ENCODE measurements at regions not wholly inside any gene's neighbourhood (a gene's known extent, or its start where the extent isn't known, plus 50 kb on each side); places are given as distances from the start of the nearest gene placed in this dataset.

- DNase-seq: no peak
These were observed 61.7 kb upstream of the PPP2R2B start for GRCh38 chr5:146940295-146940694.

GRCh38 chr5:146944019-146944418, 65.5 kb upstream of the PPP2R2B start:
- no peak for DNase-seq

- no peak for DNase-seq
These were observed 66.4 kb upstream of the PPP2R2B start for GRCh38 chr5:146944764-146945616.

DNA sequence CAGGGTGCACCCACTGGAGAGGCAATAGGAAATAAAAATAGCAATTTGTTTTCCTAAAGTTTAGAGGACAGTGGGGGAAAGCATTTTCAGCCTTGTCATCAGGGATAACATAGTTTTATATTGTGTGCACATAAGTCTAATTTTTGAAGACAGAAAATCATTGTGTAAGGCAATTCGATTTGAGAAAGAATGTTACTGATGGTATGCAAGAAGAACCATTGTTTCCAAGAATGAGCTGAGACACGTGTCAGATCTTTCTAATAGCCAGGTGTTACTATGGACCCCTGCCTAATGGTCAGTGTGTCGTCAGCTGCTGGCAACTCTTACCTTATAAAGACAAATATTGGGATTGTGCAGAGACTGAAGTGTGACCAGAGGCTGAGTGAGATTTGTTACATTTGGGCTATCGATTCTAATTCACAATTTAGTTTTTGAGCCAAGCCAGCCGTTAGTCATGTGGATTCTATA, 67.1 kb upstream of the PPP2R2B start:
- no peak for DNase-seq

- no peak for DNase-seq
These were observed 68.8 kb upstream of the PPP2R2B start for GRCh38 chr5:146947181-146947941.

DNA sequence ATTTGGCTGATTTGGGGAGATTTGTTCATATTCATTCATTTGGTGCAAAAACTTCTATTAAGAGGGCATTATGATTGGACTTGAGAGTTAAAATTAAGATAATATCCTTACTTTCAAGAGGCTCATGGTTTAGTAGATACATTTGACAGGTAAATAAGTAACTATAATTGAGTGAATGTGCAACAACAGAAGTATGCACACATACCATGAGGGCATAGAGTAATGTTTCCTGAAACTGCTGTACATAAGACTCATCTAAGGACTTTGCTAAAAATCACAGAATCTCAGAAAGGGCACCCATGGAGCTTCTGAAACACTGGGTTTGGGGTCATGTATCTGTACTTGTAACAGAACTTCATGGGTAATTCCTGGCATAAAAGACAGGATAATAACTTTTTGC, 70.1 kb upstream of the PPP2R2B start:
- no peak for DNase-seq

- no peak for DNase-seq
These were observed 73.6 kb upstream of the PPP2R2B start for GRCh38 chr5:146952168-146952567.

- no peak for DNase-seq
These were observed 77.7 kb upstream of the PPP2R2B start for GRCh38 chr5:146956217-146956616.

DNA sequence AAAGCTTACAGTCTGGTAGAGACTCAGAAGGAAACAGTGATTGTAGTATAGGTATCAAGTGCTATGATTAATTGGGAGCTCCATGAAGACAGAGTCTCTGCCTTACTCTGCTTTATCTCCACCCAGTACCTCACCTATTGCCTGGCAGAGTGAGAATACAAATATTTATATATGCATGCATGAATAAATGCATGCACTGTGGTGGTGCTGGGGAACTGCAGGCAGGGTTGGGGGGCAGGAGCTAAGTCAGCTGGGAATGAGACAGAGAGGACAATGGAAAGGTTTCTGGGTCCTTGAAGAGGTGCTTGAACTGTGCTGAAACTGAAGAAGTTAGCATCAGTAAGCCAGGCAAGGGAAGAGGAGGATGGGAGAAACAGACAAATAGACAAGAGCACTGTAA, 80.8 kb upstream of the PPP2R2B start:
- no peak for DNase-seq

DNA sequence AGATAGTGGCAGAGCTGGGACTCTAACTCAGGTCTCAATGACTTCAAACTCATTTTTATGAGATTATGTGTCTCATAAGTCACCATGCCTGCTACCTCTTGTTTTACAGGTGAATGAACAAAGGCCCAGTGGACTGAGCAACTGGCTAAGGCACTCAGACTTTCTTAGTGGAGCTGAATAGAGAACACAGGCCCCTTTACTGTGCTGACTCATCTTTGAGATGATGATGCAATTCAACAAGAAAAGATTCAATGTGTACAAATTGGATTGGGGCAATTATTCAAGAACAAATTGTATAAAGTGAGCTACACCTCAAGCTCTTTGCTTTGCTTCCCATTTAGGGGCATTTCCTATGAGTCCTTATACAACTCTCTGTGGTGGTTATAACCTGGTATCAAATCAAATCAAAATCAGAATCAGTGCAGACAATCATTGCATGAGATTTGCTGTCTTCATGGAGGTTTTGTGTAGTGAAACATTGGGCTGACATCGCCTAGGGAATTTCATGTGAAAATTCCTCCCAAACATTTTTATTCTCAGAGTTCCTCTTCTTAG, 84.3 kb upstream of the PPP2R2B start:
- DNase-seq: no peak

DNA sequence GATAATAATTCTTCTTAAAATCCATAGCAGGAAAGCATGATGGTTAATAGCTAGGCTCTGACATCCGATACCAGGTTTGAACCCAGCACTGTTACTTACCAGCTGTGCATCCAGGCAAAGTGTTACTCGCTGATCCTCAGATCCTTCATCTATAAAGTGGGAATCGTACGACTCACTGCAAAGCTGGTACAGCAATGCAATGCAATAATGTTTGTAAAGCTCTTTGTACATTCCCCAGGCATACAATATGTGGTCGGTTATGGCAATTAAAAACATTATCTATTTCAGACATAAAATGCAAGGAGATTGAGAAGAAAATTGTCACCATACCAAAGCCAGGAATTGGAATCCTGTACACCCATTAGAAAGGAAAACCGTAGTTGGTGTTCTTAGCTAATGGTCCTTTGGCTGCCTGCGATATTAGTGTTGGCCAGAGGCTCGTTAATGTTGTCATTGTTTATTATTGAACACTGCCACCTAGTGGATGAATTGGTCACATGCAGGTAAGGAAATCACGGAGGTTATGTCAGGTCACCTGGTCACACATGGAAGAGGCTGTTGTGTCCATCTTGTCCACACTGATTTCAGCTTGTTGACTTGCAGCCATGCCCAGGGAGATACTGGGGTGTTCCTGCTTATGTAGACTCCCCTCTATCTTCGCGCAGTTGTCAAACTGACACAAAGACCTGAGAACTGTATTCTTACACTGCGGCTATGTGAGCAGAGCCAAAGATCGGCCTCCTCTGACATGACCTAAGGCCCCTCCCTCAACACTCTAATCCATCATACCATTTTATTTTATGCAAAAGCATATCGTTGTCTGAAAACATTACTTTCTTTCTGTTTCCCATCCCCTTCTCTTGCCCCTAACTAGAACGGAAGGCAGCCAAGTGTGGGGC, 87.5 kb upstream of the PPP2R2B start:
- DNase-seq: peak; percentile 57

DNA sequence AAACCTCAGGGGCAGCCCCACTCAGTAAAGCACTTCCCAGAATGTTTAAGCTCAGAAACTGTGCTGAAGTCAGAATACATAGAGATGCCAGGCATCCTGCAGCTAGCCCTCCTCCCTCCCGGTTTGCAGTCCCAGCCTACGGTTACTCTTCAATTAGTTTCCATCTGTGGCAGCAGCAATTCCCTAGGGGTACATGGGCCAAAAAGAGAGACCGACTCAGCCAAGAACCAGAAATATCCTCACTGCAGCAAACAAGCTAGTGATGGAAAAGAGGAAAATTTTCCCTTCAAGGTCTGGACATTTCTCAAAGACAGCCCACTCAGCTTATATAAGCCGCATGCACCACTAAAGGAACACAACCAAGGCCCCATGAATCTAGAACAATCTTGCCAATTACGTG, 89.1 kb upstream of the PPP2R2B start:
- no peak for DNase-seq

- DNase-seq: no peak
These were observed 92.8 kb upstream of the PPP2R2B start for GRCh38 chr5:146971401-146971800.

- no peak for DNase-seq
These were observed 107.9 kb upstream of the PPP2R2B start for GRCh38 chr5:146986469-146986868.

DNA sequence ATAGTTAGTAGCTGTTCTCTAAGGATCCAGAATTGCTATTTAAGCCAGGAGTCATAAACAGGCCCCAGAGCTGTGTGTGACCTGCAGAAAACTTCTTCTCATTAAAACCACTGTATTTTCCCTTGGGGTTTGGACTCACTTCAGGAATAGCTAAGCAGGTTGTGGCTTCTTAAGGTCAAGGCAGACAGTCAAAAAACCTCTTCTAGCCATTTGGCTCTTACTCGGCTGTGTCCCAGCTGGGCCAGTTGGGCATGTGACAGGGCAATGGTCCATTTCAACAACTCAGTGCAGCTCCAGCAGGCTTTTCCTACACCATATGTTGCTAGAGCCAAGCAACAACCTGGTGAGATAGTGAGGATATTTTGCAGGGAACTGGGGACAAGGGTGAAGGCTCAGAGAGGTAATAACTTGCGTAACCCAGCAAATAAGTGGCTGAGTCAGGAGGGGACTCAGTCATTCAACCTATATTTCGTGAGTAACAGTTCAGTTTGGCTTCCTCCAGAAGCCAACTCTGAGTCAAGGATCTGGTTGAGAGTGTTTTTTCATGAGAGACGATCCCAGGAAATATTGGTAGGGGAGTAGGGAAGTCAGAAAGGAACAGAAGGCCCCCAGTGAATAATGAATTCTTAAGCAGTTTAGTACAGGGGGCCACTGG, 115.4 kb upstream of the PPP2R2B start:
- DNase-seq: no peak

DNA sequence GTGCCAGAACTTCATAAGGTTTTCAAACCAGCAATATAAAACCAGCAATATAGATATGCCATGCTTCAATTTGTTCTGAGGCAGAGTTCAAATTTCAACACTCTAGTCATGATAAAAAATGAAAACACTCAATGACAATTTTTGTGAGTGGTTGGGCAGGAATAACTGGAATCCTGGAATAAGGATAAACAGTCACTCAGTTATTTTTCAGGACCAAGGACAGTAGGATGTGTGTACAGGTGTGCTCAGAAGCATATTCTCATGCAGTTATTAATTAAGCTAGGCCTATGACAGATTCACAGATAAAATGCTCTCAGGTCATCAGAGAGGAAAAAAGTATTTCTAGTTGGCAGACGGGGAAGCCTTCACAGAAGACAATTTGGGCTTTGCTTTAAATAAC, 117.3 kb upstream of the PPP2R2B start:
- DNase-seq: no peak

DNA sequence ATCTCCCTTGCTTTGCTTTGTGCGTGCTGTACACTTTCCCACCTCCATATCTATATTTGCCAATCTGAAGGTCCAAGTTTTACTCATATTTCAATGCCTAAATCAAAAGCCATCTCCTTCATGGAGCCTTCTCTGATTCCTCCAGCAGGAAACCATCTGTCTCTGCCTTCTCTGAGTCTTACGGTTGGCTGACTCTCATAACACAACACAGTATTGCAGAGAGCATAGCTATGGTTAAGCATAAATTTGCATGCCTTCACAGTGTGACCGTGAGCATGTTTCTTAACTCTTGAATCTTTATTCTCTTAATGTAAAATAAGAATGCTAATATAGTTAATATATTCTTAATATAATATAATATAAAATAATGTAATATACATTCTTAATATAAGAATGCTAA, 136.8 kb upstream of the PPP2R2B start:
- DNase-seq: no peak

GRCh38 chr5:147017191-147017590, 138.6 kb upstream of the PPP2R2B start:
- no peak for DNase-seq

GRCh38 chr5:147017621-147018020, 139.1 kb upstream of the PPP2R2B start:
- no peak for DNase-seq

DNA sequence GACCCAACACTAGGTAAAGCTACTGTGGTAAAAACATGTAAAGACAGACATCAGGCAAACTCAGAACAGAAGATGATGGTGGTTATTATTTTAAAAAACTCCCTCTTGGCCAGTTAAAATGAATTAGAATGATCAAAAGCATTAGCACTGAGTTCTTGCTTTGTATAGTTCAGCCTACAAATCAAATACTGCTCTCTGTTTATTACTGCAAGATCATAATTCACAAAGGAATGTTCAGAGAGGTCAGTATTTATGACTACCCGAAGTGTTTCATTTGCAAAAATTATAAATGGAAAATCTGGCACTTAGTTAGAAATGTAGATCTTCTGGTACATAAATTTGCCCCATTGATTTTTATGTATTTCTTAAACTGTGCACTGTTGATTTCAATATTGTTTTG, 140.3 kb upstream of the PPP2R2B start:
- DNase-seq: no peak

DNA sequence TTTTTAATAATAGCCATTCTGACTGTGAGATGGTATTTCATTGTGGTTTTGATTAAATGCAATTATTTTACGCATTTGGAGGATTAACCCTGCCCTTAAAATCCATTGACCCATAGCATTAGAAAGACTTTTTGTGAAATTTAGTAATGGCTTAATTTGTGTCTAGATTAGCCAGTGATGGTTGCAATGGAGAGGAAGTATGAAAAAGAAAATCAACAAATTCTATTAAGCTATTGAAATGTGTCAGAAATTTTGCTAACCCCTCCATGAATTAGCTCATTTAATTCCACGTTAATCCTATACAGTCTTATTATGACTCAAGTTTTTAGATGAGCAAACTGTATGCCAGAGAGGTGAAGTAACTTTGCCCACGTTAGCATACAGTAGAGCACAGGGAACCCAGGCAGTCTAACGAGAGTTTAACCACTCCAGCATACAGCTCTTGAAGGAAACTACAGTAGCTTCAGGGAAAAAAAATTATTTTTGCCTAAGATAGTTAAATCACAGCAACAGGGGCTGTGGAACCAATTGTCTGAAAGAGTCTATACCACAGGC, 158.2 kb upstream of the PPP2R2B start:
- no peak for DNase-seq

Measured in NCI-H1105 (cell line).